Activated CD4-positive, alpha-beta T cell treated with anti-CD3 and anti-CD28 coated beads, Interleukin-2, amount 50 U/mL, for 16 hours (primary cell): ENCODE measurements at regions not wholly inside any gene's neighbourhood (a gene's known extent, or its start where the extent isn't known, plus 50 kb on each side); places are given as distances from the start of the nearest gene placed in this dataset.

Experiments
- DNase-seq: peaks from one replicate; pipeline ENCODE4 v3.0.0-alpha.2; 2020

DNA sequence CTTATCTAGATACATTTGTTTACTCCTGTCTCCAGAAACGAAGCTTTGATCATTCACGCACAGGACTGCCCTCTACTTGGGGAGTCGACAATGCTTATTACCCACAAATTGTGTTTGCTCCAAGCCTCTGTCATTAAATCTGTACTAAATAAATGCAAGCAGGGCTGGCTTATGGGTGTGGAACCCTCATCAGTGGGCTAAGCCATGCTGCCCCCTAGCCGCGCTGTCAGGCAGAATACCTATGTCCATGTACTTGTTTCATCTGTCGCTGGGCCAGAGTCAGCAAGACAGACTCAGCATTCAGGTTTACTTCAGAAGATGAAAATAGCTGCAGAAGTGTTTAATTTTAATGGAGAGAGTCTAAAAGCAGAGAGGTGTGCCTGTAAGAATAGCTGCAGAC, 110.0 kb upstream of the PRR20A start:
- no peak for DNase-seq

DNA sequence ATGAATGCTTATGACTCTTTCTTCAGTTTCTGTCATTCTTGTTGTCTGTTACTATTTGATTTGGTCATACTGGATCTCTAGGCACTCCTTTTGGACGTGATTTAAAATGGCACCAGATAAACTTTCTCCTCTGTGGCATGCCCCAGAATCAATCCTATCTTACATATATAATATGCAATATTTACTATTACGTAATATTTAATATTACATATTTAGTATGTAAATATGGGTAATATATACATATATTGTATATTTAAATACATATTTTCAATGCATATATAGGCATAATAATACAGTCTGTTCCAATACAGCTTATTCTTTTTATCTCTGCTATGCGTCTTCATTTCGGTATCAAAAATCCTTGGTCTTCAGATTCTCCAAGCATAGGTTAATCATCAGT, 104.4 kb upstream of the PRR20A start:
- DNase-seq: no peak

GRCh38 chr13:57044910-57045309, 95.8 kb upstream of the PRR20A start:
- no peak for DNase-seq

DNA sequence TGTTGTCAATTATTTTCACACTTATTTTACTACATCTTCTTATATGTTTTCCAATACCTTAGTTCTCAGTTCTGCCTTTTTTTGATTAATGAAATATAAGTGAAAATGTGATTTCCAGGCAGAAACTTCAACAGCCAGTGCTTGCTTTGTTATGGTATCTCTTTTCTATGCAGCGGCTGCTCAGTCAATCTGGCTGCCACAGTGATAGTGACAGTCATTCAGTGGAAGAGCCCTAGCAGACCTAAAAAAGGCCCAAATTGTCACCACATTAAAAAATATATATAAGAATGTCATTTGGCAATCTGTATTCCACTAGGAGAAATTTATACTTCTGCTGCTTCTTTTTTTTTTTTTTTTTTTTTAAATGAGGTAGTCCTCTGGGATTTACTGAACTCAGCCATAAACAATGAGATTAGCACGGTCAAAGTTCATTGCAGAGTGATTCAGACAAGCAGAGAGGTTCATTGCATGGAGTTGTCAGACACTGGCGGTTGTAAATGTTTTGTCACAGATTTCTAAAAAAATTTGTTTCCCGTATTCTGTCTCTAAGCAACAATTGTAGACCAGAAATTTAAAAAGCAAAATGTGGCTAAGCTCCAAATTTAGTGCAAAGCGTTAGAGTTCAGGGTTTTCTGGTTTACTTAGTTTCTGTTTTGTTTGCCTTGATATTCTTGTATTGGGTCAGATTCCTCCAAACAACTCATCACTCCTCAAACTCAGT, 94.7 kb upstream of the PRR20A start:
- no peak for DNase-seq

DNA sequence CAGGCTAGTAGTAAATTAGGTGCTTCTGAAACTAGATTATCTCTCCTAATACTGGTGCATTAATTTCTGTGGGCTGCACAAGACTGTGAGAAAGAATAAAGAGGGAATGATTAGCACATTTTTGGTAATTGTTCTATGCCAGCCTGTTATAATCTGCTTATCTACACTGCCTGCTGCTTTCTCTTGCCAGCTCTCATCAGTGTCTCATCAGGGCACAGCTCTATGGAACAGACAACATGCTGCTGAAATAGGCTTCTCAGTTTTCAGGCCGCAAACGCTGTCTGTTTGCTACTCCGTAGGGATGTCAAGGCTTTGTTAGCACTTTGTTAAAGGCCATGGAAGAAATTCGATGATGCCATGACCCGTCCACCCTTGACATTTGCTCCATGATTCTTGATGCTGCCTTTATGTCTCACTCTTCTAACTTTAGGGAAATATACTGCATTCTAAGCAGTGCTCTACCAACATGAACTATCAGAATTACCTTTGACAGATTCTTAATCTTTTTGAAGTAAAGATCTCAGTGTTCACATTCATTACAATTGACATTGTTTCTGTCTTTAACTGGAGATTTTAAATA, 84.0 kb upstream of the PRR20A start:
- no peak for DNase-seq

DNA sequence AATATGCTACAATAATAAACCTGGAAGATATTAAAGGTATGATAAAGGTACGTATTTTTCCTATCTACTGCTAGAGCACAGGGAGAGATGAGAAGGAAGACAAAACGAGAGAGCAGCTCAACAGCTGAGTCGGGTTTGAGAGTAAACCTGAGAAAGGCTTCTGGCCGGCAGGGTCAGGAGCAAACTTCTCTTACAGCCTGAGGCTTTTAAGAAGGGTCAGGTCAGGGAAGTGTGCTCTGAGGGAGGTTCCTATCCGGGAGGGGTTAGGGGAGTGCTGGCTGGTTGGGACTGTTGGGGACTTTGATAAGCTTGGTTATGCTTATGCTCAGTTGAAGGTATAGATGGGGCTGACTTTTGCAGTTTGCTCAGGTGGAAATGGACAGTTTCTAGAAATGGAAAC, 77.7 kb upstream of the PRR20A start:
- DNase-seq: no peak

- DNase-seq: no peak
Measured at GRCh38 chr13:57073983-57074382, 66.7 kb upstream of the PRR20A start.

GRCh38 chr13:57075588-57075987, 65.1 kb upstream of the PRR20A start:
- no peak for DNase-seq

GRCh38 chr13:57087006-57087405, 53.7 kb upstream of the PRR20A start:
- DNase-seq: no peak
